Stimulated activated CD4-positive, alpha-beta T cell treated with anti-CD3 and anti-CD28 coated beads, Interleukin-2, amount 100 ng/mL, for 48 hours (primary cell): ENCODE measurements at regions not wholly inside any gene's neighbourhood (a gene's known extent, or its start where the extent isn't known, plus 50 kb on each side); places are given as distances from the start of the nearest gene placed in this dataset.

ENCODE experiments used
- DNase-seq, 2 donors: peaks; one replicate each; pipeline ENCODE4 v3.0.0-alpha.2; 2020

- DNase-seq = no peak
Observed at GRCh38 chr1:79842811-79843210, 836.3 kb upstream of the ADGRL4 start.

DNA sequence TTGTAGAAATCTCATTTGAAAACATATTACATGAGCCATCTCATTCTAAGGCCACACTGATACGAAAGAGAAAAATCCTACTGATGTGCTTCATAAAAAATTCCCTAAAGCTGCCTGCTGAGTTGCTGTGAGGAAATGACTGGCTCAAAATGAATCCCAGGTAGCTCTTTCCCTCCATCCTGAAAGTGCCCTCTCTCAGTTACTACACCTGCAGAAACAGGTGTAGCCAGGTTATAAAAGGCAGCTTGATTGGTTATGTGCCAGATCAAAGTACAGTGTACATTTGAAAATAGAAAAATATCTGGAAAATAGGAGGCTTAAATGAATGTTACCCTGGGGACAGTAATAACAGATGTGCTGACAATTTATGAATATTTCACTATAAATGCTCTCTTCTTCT, 833.4 kb upstream of the ADGRL4 start:
- DNase-seq = no peak

GRCh38 chr1:79827446-79827845, 820.9 kb upstream of the ADGRL4 start:
- DNase-seq = no peak

DNA sequence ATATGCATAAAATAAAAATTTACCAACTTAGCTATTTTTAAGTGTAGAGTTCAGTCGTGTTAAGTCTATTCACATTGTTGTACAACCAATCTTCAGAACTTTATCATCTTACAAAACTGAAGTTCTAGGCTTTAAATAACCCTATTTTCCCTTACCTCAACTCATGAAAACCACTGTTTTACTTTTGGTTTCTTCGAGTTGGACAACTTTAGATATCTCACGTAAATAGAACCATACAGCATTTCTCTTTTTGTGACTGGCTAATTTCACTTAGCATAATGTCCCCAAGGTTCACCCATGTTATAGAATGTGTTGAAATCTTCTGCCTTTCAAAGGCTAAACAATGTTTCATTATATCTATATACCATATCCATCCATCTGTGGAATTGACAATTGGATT, 819.0 kb upstream of the ADGRL4 start:
- DNase-seq = no peak

GRCh38 chr1:79822053-79822452, 815.5 kb upstream of the ADGRL4 start:
- DNase-seq = no peak

GRCh38 chr1:79819140-79819539, 812.6 kb upstream of the ADGRL4 start:
- DNase-seq = no peak

DNA sequence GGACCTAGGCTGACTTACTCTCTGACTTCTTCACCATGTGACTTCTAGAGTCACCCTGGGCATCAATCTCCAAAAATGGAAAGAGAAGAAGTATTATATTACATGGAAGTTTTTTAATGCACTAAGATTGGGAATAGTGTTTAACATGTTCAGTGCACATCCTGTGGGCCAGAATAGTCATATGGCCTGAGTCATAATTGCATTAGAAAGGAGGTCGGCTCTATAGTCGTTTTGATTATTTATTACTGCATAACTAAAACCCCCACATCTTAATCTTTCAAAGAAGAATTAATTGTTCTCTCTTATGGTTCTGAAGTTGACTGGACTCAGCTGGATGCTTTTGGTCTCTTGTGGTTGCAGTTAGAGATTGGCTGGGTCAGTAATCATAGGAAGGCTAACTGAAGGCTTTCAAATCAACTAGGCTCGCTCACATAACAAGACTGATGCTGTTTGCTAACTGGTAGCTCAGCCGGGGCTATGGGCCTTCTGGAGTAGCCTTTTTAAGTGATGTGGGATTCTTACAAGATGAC, 810.6 kb upstream of the ADGRL4 start:
- DNase-seq = no peak

GRCh38 chr1:79815115-79815514, 808.6 kb upstream of the ADGRL4 start:
- no peak for DNase-seq

DNA sequence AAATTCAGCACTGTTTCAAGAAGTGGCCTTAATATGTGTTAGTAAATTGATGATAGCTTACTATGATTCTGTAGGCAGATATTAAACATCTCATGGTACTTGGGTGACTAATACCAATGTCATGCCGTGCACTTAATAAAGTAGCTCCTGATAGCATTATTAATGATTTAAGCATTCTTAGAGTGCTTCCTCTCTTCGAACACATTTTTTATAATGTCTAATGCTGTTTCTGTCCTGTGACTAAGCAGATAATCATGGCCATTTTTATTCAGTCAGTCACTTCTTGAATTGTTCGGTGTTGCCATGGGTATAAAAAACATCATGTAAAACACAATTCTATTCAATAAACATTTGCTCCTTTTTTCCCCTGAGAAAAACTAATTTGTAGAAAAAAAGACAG, 804.6 kb upstream of the ADGRL4 start:
- no peak for DNase-seq

- no peak for DNase-seq
Observed at GRCh38 chr1:79808816-79809475, 802.4 kb upstream of the ADGRL4 start.

- no peak for DNase-seq
Observed at GRCh38 chr1:79807816-79808215, 801.3 kb upstream of the ADGRL4 start.

GRCh38 chr1:79797487-79797886, 791.0 kb upstream of the ADGRL4 start:
- DNase-seq = no peak

GRCh38 chr1:79796434-79796833, 789.9 kb upstream of the ADGRL4 start:
- DNase-seq = no peak

- DNase-seq = no peak
Observed at GRCh38 chr1:79792219-79792930, 785.8 kb upstream of the ADGRL4 start.

GRCh38 chr1:79791488-79792218, 785.1 kb upstream of the ADGRL4 start:
- no peak for DNase-seq

DNA sequence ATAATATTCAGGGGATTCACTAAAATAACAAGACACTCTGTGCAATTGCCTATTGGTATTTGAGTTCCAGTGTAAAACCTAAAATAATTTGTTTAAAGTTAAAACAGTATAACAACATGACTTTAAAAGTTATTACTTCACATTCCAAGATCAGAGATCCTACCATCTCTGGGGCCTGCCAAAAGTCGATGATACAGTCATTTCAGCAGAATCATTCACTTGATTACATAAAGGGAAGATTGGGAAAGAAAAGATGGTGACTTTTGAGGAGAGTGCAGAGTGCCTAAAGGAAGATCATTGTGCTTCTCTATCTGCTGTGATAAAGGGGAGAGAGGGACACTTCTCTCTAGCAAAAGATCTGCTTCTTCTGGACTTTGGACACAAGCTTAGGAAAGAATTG, 784.4 kb upstream of the ADGRL4 start:
- DNase-seq = no peak

DNA sequence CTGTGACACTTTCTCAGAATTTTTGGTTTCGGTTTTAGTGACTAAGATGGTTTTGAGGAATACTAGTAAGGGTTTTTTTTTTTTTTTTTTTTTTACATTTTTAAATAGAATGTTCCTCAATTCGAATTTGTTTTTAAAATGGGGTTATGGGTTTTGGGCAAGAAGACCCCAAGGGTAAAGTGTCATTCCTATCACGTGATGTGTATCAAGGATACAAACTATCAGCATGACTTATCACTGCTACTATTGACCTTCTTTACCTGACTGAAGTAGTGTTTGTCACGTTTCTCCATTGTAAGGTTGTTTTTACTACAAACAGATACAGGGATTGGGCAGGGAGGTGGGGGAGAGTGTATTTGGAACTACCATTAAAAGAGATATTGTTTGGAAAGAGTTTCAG, 781.1 kb upstream of the ADGRL4 start:
- DNase-seq = no peak

DNA sequence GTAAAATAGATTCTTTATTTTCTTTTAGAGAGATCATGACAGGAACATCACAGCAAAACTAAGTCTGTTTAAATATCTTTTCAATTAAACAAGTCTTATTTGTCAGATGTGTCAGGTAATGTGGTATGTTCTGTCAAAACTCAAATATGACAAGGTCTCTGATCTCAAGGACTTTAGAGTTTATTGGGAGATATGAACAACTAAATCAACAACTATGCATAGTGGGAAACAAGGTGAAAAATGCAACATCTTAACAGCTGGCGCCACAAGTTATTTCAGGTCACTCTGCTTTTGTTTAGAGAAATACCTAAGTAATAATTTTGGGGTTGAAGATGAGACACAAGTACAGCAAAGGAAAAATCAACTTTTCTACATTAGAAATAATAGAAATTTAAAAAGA, 779.4 kb upstream of the ADGRL4 start:
- DNase-seq = no peak

GRCh38 chr1:79785561-79785960, 779.0 kb upstream of the ADGRL4 start:
- DNase-seq = no peak

DNA sequence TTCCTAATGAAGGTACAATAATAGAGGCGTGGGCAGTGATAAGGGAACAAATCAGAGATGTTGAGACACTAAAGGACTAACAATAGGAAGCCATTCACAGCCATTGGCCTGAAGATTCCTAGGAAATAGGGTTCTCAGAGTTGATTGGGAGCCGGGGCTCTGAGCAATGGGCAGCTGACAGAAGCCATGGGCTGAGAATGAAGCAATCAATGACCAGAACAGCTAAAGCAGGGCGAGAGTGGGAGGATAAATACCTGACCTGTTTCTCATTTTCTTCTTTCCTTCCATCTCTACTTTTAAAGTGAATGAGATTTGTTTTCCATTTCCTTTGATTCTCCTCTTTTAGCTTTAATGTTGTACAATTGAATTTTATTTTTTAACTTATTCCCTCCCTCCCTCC, 774.7 kb upstream of the ADGRL4 start:
- no peak for DNase-seq

GRCh38 chr1:79777481-79778219, 771.1 kb upstream of the ADGRL4 start:
- DNase-seq = no peak

- no peak for DNase-seq
Observed at GRCh38 chr1:79775402-79775801, 768.9 kb upstream of the ADGRL4 start.

GRCh38 chr1:79773385-79773784, 766.9 kb upstream of the ADGRL4 start:
- no peak for DNase-seq
